HG02973 (cell line): ENCODE measurements at regions not wholly inside any gene's neighbourhood (a gene's known extent, or its start where the extent isn't known, plus 50 kb on each side); places are given as distances from the start of the nearest gene placed in this dataset.

Experiments
- ATAC-seq: cut with Tn5 transposase; IDR thresholded peaks from one replicate; pipeline ENCODE4 v1.9.1; 2021; ENCODE audit warnings: moderate library complexity; ENCODE audit not compliant: unreplicated experiment

DNA sequence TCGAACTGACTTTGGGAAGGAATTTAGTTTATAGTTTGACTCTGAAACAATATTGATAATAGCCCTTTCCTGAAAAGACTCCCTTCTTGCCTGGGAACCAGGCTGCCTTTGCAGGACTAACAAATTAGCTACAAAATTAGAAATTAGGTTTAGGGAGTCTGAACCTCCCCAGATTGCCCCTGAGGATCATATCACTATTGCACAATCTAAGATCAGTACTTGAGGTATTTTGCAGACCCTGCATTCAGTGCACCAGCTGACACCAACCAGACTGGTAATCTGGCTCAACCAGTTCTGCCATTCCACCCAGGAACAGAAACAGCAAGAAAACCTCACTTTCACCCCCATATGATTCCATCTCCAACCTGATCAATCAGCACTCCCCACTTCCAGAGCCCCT, 131.8 kb upstream of the GALNT5 start:
- no peak for ATAC-seq

DNA sequence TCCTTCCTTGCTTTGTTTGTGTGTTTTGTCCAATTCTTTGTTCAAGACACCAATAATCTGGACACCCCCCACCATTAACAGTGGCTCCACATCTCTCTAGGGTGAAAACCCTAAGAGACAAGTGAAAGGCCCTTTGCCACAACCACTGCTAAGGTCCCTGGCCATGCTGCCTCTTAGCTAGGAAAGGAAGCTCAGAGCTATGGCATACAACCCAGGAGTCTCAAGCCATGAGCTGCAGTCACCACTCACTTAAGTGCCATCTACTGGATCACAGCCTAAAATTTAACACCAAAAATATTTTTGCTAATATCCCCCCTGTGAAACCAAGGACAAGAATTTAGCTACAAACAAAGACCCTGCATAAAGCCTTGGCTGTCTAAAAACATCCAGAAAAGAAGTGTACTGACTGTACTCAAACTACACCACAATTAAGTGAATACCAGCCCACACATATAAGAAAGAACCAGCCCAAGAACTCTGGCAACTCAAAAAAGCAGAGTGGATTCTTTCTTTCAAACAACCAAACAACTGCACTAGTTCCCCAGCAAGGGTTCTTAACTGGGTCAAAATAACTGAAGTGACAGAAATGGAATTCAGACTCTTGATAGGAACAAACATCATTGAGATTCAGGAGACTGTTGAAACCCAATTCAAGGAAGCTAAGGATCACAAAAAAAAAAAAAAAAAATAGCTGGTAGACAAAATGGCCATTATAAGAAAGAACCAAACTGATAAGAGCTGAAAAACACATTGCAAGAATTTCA, 130.1 kb upstream of the GALNT5 start:
- ATAC-seq = no peak

DNA sequence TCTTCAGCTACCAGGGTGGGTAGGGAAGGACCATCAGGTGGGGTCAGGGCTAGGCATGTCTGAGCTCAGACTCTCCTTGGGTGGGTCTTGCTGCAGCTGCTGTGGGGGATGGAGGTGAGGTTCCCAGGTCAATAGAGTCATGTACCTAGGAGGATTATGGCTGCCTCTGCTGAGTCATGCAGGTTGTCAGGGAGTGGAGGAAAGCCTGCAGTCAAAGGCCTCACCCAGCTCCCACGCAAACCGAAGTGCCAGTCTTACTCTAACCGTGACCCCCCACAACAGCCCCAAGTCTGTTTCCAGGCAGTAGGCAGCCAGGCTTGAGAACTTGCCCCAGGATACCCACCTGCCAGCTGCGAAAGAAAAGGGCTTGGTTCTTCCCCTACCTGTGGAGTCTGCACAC, 113.6 kb upstream of the GALNT5 start:
- ATAC-seq = no peak

DNA sequence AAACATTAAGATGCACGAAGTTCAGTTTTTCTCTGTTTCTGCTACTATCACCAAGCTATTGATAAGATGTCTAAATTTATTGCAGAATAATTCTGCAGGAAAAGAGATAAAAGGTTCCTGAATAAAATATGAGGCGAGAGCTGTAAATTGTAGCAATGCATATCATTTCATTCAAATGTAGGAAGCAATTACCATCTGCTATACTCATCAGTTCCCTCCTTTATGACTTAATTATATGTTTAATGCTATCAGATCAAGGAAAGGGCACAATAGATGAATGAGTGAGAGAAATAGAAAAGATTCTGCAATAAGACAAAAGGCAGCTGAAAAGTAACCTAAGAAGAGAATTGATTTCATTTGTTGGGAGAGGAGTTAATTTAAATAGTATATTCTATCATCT, 108.2 kb upstream of the GALNT5 start:
- ATAC-seq = no peak

DNA sequence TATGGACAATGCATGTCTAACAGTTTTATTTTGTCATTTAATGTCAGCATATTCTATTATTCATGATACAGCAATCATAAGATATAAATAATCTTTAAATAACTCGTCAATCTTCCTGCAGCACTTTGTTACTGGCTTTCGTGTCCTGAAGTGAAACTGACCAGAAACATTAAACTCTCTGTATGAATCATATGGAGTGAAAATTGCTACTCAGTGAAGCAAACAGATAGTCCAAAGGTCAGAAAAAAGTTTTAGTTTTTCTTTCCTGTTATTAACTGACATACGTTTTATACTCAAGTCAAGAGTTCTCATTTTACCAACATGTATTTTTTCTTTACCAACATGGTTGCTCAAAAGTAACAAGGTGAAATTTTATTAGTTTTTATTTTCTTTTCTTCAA, 106.8 kb upstream of the GALNT5 start:
- peak; percentile 98 for ATAC-seq

DNA sequence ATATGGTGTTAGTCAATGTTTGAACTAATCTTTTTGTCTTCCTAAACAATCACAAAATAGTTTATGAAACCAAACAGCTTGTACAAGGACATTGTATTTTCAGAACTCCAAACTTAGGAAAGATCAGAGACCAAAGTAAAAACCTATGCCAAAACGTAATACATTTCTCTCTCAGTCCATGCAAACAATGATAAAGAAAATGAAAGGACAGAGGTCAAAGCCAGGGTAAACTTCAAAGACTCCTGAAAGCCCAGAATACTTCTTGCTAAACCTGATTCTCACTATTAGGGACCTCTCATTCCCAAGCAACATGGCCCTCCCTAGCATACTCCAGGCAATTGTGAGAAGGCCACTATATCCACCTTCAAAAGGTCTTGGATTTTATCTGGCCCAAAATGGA, 105.1 kb upstream of the GALNT5 start:
- no peak for ATAC-seq

DNA sequence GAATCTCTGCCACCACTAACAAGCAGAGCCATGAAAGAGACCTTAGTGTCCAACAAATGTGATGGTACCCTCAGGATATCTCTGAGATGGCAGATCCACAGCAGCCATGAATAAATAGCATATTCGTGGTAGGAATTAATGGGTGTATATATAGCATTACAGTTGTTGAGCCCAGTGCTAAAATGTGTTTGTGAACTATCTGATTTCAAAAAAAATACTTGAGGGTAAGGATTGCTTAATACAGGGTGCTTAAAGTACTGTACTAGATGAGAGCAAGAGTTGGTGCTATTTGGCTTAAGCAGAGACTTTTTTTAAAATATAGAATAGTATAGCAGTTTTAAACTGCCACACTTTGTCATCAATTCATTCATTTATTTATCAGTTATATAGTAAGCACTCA, 101.5 kb upstream of the GALNT5 start:
- no peak for ATAC-seq

DNA sequence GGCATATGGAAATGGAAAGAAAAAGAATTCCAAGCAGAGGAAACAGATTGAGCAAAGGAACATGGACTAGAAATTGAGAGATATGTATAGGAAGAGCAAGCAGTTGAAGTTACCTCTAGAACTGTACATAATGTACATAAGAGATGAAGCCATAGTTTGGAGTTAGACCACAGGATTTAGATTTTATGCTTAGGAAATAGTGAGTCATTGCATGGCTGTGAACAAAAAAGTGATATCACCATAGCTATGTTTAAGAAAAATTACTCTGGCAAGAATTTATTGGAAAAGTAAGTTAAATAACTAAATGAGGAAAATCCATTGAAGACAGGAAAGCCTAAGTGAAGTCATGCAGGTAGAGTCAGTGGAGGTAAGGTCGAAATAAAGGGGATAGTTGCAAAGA, 99.4 kb upstream of the GALNT5 start:
- no peak for ATAC-seq

DNA sequence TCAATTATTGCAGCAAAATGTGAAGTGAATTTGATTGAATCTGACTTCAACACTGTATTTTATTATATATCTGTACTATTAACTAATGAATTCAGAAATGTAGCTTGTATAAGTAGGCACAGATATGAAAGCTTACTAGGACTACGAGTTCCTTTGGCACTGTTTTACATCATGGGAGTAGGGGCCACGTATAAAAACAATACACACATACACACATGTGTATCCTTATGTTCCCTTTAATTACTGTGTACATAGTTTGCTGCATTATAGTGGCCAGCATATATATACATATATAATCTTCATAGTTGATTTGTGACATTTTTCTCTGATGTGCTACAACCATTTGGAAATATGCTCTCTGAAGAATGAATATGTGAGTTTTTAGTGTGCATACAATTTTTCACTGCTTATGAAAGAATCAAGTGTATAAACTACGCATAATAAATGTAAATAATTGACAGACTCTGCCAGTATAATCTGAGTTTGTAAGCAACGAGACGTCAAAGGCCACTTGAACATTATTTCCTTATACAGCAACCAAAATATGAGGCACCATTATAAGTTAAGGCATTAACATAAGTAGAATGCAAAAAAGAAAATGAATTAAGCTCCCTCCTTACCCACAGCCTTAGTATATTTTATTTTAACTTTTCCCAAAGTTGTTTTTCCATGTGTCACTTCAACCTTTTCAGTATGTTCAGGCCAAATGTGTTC, 98.1 kb upstream of the GALNT5 start:
- ATAC-seq = no peak

DNA sequence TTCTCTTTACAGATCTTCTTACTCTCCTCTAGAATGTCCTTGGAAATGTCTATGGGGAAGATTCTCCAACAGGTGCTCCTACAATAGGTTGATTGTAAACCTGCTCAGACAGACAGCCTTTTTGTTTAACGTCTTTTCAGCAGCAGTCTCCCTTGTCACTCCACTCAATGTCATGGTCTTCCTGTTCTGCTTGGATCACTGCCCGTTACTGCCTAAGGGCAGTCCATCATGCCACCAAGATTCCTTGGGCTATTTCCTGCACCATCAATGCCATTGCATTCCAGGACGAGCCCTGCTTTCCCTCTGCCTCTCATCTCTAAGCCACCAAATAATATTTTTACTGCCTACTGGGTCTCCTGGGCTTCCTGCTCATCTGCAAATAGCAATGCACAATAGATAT, 97.4 kb upstream of the GALNT5 start:
- ATAC-seq = no peak

DNA sequence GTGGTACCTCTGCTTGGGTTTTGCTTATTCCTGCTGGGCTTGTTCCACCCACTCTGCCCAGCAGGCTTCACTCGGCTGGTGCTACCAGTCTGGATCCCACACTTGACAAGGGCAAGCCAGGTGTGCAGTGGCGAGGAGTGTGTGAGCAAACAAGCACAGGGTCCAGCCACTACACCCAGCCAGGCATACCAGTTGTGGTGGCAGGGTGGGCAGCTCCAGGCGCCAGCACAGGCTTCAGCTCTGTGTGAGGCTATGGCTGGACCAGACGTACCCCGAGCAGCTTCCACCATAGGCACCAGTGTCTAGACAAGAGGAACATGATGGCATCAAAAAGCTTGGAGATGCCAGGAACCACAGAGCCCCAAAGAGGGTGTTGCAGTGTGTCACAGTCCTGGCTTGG, 93.1 kb upstream of the GALNT5 start:
- no peak for ATAC-seq

DNA sequence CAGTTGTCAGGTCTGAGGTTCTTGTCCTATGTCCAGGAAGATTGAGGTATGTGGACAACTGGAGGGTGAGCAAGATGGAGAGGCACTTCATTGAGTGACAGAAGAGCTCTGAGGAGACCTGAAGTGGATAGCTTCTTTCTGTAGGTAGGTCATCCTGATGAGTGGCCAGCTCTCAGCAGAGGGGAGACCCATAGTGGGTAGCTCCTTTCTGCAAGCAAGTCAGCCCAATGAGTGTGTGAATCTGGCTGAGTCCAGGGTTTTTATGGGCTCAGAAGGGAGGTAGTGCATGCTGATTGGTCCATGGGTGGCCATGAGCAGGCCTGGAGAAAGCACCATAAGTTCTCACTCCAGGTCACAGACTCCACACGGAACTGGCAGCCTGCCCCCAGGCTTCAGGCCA, 92.6 kb upstream of the GALNT5 start:
- ATAC-seq = no peak

DNA sequence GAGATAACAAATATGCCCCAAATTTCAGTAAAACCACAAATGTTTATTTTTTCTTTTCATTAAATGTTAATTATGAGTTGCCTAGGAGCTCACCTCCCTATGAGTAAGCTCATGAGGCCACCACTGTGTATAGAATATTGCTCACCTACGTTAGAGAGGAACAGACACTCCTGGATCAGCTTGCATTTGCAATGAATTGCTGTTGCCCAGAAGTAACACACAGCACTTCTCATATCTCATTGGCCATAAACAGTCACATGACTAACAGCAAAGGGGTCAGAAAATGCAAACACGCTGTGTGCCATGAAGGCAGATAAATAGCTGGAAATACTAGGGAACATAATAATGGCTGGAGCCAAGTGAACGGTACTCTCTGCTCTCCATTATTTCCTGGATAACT, 89.0 kb upstream of the GALNT5 start:
- no peak for ATAC-seq

DNA sequence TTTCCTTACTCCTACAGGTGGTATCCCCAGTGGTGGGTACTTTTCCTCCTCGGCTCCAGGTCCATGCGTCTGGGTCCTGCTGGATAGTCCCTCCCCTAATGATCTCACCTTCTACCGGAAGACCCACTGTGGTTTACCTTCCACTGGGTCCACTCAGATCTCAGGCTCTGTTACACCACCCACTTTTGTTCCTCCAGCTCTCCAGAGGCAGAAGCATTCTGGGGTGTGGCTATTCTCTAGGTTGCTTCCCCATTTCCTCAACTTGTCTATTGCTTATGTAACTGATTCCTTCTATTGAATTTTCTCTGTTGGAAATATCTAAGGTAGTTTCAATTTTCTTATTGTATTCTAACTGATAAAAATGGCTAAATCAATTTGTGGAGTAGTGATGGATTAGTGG, 87.6 kb upstream of the GALNT5 start:
- ATAC-seq = no peak

DNA sequence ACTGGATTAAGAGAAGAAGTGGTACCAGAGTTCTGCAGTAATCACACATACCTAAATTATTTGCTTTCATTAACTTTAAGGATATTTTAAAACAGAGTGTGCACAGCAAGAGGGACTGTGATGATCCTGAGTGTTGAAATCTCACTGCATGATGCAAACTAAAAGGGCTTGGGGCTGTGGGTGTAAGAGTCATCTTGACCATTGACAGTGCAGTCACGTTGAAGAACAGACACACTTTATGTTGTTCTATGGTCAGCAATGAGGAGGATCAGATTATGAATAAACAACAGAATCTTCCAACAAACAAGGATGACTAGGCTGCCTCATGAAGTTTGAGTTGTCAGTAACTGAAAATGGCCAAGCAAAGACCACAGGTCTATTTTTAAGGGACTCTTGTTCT, 87.2 kb upstream of the GALNT5 start:
- no peak for ATAC-seq

DNA sequence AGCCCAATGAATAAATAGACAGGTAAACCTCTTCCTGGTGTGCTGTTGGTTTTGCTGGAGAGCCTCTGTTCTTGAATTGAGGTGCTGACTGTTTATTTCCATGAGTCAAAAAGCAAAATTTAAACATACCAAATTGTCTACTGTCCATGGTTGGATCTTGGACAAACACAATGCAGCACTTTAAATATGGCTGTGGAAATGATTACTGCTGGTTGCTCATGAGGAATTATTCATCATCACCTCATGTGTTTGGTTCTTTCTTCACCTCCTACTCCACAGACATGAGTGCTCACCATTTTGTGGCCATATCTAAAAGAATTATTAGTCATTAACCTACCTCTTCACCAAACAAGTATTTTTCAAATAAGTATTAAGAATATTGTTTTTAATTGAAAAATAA, 85.3 kb upstream of the GALNT5 start:
- no peak for ATAC-seq

DNA sequence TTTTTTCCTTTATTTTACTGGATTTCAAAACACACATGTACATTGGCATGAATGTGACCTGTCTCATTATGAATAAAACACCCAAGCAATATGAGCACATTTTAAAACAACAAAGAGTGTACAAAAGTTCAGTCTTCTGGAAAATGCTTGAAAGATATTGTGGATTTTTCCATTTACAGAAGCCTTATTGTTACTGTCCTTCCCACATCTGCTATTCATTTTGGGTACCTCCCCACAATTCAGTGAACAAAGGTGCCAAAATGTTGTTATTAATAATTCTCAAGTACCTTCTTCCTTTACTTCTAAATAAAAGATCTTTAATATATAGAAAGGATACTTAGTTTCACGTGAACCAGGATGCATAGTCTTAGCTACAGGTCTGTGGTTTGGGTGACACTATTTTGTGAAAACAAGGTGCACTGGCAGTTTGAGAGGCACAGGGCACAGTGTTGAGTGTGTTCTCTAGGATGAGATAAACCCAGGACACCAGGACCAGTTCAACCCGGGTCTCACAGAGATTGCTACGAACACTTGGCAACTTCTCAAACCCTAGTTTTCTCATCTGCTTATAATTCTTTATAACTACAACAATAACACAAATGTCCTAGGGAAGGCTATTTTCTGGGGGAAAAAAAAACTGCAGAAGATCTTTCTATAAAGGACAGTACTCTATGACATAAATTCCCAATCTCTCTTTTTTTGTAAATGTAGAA, 84.5 kb upstream of the GALNT5 start:
- ATAC-seq = no peak

DNA sequence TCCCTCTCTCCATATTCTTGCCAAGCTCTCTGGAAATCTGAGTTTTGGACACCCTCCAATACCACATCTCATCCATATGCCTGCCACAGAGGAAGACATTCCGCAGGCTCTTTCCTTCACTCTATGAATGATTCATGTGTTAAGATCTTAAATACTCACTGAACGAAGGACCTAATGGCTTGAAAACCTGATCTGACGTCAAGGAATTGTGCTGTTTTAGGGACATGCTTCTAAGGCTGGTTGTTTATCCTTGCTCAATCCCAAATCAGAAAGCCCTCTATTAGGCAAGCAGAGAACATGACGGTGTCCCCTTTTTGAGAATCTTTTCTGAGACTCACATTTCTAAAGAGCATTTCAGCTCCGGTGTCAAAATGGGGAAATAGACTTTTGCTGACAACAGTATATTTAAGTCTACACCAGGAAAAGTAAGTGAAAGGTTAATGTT, 83.7 kb upstream of the GALNT5 start:
- no peak for ATAC-seq

DNA sequence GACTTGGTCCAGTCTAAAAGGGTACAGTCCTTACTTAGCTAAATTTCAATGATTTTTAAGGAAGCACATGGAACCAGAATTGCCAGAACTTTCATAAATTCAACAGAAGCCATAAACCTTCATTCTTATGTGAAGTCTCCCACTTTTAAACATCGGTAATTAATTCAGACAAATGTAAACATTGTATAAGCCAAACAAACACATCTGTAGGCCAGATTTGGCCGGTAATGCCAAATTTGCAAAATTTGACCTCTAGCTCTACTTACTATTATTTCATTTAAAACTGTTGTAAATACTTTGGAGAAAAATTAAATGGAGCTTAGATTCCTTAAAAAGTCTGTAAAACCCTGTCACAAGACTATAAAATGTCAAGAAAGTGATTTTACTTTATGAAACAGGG, 83.2 kb upstream of the GALNT5 start:
- no peak for ATAC-seq

DNA sequence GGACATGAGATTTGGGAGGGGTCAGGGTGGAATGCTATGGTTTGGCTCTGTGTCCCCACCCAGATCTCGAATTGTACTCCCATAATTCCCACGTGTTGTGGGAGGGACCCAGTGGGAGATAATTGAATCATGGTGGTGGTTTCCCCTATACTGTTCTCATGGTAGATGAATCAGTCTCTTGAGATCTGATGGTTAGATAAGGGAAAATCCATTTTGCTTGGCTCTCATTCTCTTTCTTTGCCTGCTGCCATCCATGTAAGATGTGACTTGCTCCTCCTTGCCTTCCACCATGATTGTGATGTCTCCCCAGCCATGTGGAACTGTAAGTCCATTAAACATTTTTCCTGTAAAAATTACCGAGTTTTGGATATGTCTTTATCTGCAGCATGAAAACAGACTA, 80.9 kb upstream of the GALNT5 start:
- no peak for ATAC-seq

DNA sequence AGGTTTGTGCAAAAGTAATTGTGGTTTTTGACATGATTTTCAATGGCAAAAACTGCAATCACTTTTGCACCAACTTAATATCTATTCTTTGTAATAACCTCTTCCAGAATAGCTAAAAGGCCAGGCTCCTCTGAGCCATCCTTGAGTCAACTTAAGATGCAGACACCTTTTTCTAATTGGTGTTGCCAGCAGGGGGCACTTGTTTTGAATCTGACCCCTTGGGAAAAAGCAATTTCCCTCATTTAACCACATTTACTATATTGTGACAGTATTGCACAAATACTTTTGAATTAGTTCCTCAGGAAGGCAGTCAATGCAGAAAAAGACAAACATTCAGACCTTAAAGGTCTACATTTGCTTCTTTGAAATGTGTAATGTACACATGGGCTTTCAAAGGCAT, 78.6 kb upstream of the GALNT5 start:
- no peak for ATAC-seq
